Esophagus squamous epithelium (tissue), 5 donors: ENCODE measurements at regions not wholly inside any gene's neighbourhood (a gene's known extent, or its start where the extent isn't known, plus 50 kb on each side); places are given as distances from the start of the nearest gene placed in this dataset.

Experiments used
- DNase-seq: peaks from one replicate; lab custom pipeline; 2025; lab: John Stamatoyannopoulos, UW
- H3K27ac ChIP-seq, 4 donors: fragments of 200-600 bp; sonication (generic); one replicate each; pipeline ENCODE4 v1.5.1; 2016 to 2019; ENCODE audit warnings: mild to moderate bottlenecking in 1 of 4
- H3K27me3 ChIP-seq, 4 donors: fragments of 200-600 bp; sonication (generic); 1 replicate in 3 of 4; 2 replicates in 1 of 4; pipeline versions ENCODE4 v1.5.1 to v1.6.0; 2017 to 2021; ENCODE audit warnings: antibody characterized with exemption in 1 of 4
- H3K36me3 ChIP-seq, 3 donors: fragments of 200-600 bp; sonication (generic); one replicate each; pipeline ENCODE4 v1.5.1; 2016 to 2019
- H3K4me1 ChIP-seq, 3 donors: fragments of 200-600 bp; sonication (generic); one replicate each; pipeline ENCODE4 v1.5.1; 2017 to 2019
- H3K4me3 ChIP-seq, 4 donors: fragments of 200-600 bp; sonication (generic); 1 replicate in 3 of 4; 2 replicates in 1 of 4; pipeline ENCODE4 v1.5.1; 2016 to 2019; ENCODE audit warnings: mild to moderate bottlenecking in 2 of 4, moderate library complexity in 1 of 4
- H3K9me3 ChIP-seq, 3 donors: fragments of 200-600 bp; sonication (generic); one replicate each; pipeline ENCODE4 v1.5.1; 2016 to 2019
- POLR2A ChIP-seq, 4 donors: fragments of 450-650 bp; IDR thresholded peaks; one replicate each; pipeline ENCODE4 v1.6.1; 2017; ENCODE audit warnings: antibody characterized with exemption in 4 of 4, mild to moderate bottlenecking in 4 of 4, moderate library complexity in 3 of 4
- WGBS, 2 donors: methylation state at CpG; one replicate each; pipeline ENCODE4 v1.1.5; 2018; 5-methylcytosine and 5-hydroxymethylcytosine counted together
- intact Hi-C: fragments of 100-400 bp; cut with DNase I; formaldehyde crosslinking; loops from one replicate; pipeline ENCODE4 v1.15.0; 2022
- TF ChIP-seq, protein P1 (sequence below), 6 experiments: fragments of 450-650 bp in 4 of 6; fragments of 200-600 bp in 2 of 6; sonication (generic) in 2 of 6; IDR thresholded peaks; one replicate each; pipeline ENCODE4 v1.5.1; 2016 to 2019; ENCODE audit warnings: antibody characterized with exemption in 6 of 6, mild to moderate bottlenecking in 4 of 6, moderate library complexity in 4 of 6
- donor health status: DM: yes; HTN: yes; CAD: no.

DNA sequence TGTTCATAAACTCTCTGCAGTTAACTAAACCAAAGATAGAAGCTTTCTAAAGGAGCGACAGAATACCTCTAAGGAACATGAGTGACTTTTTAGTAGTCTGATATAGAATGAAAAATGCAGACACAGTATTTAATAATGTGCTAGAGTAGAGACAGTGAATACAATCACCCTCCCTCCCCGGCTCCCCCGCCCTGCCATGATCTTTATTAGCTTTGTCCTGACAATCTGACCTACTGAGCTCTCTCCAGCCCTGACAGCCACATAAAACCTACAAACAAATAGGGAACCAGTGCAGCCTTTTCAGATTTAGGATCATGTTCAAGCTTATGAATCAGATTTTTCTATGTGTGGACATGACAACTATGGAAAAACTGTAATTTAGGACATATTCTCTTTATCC lies 777.6 kb upstream of the FANCL start:
- intact Hi-C loops: no loop called here
- TF ChIP-seq, protein P1, sequence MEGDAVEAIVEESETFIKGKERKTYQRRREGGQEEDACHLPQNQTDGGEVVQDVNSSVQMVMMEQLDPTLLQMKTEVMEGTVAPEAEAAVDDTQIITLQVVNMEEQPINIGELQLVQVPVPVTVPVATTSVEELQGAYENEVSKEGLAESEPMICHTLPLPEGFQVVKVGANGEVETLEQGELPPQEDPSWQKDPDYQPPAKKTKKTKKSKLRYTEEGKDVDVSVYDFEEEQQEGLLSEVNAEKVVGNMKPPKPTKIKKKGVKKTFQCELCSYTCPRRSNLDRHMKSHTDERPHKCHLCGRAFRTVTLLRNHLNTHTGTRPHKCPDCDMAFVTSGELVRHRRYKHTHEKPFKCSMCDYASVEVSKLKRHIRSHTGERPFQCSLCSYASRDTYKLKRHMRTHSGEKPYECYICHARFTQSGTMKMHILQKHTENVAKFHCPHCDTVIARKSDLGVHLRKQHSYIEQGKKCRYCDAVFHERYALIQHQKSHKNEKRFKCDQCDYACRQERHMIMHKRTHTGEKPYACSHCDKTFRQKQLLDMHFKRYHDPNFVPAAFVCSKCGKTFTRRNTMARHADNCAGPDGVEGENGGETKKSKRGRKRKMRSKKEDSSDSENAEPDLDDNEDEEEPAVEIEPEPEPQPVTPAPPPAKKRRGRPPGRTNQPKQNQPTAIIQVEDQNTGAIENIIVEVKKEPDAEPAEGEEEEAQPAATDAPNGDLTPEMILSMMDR (IDR thresholded peaks at IDR 0.05): no peak
- no peak for TF ChIP-seq POLR2A (IDR thresholded peaks at IDR 0.05)
- Histone ChIP-seq H3K27me3 (no peaks in the 10 kb centered on the region), H3K36me3 (no peaks in the 10 kb centered on the region), H3K9me3 (no peaks in the 10 kb centered on the region), H3K4me1 (no peaks in the 10 kb centered on the region), H3K27ac (no peak overlapping the region), H3K4me3 (no peak overlapping the region)
- WGBS, 2 donors: 77 to 86% methylated on average over 3 of the region's 3 CpGs
- DNase-seq: no peak

GRCh38 chr2:59015027-59015426 lies 773.9 kb upstream of the FANCL start:
- WGBS, 2 donors: 62 to 89% methylated on average over 3 to 5 of the region's 6 CpGs
- H3K27me3 ChIP-seq: no peaks in the 10 kb centered on the region
- no peak for DNase-seq
- H3K27ac ChIP-seq: no peak overlapping the region
- intact Hi-C loops: no loop called here
- no peak overlapping the region for H3K4me3 ChIP-seq
- H3K9me3 ChIP-seq: no peaks in the 10 kb centered on the region
- no peaks in the 10 kb centered on the region for H3K36me3 ChIP-seq
- TF ChIP-seq, protein P1 (IDR thresholded peaks at IDR 0.05): no peak
- TF ChIP-seq POLR2A (IDR thresholded peaks at IDR 0.05): no peak
- no peaks in the 10 kb centered on the region for H3K4me1 ChIP-seq

- DNase-seq: no peak
- Histone ChIP-seq H3K9me3 (no peaks in the 10 kb centered on the region), H3K36me3 (no peaks in the 10 kb centered on the region), H3K4me1 (no peaks in the 10 kb centered on the region), H3K27ac (no peak overlapping the region), H3K27me3 (no peaks in the 10 kb centered on the region), H3K4me3 (no peak overlapping the region)
- 100% methylated on average over 1 of the region's 1 CpG for WGBS, 2 donors
- intact Hi-C loops: no loop called here
- TF ChIP-seq POLR2A (IDR thresholded peaks at IDR 0.05): no peak
- TF ChIP-seq, protein P1 (IDR thresholded peaks at IDR 0.05): no peak
Measured at GRCh38 chr2:59012971-59013370, 771.8 kb upstream of the FANCL start.

DNA sequence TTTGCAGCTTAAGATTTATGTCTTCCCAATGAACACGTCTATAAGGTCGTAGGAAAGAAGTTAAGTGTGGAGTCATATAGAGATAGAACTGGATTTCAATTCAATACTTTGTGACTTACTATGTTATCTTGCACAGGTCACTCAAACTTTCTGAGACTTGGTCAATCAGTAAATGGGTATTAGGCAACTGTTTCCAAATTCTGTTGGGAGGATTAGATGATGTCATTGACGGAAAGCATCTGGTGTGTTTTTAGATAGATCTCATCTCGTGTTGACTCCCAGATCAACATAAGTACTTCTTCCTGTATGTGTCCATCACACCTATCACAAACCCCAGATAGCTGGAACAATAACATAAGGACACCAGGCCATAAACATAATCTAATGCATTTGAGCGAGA lies 771.1 kb upstream of the FANCL start:
- Histone ChIP-seq H3K9me3 (no peaks in the 10 kb centered on the region), H3K4me1 (no peaks in the 10 kb centered on the region), H3K36me3 (no peaks in the 10 kb centered on the region), H3K27me3 (no peaks in the 10 kb centered on the region), H3K4me3 (no peak overlapping the region), H3K27ac (no peak overlapping the region)
- DNase-seq: no peak
- WGBS, 2 donors: 66 to 72% methylated on average over 5 of the region's 5 CpGs
- intact Hi-C loops: no loop called here
- TF ChIP-seq, protein P1 (IDR thresholded peaks at IDR 0.05): no peak
- no peak for TF ChIP-seq POLR2A (IDR thresholded peaks at IDR 0.05)

DNA sequence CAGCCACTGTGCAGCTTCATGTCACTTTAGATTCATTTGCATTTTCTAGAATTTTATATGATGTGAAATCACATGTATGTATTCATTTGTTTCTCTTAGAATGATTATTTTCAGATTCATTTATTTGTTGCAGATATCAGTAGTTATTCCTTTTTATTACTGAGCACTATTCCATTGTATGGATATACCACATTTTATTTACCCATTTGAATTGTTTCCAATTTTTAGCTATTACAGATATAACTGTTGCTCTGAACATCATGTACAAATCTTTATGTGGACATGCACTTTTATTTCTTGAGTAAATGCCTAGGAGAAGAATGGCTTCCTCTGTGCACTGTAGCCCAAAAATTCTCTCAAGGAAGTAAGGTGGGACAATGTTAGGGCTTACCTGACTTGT lies 767.8 kb upstream of the FANCL start:
- TF ChIP-seq POLR2A (IDR thresholded peaks at IDR 0.05): no peak
- TF ChIP-seq, protein P1 (IDR thresholded peaks at IDR 0.05): no peak
- H3K36me3 ChIP-seq: no peaks in the 10 kb centered on the region
- H3K27ac ChIP-seq: no peak overlapping the region
- intact Hi-C loops: no loop called here
- no peak for DNase-seq
- H3K9me3 ChIP-seq: no peaks in the 10 kb centered on the region
- H3K4me1 ChIP-seq: no peaks in the 10 kb centered on the region
- H3K27me3 ChIP-seq: no peaks in the 10 kb centered on the region
- H3K4me3 ChIP-seq: no peak overlapping the region
